ENCODE measurements at regions not wholly inside any gene's neighbourhood (a gene's known extent, or its start where the extent isn't known, plus 50 kb on each side); places are given as distances from the start of the nearest gene placed in this dataset.
A peak's percentile ranks its signal among the peaks of the same experiment; 100 is the strongest.

DNA sequence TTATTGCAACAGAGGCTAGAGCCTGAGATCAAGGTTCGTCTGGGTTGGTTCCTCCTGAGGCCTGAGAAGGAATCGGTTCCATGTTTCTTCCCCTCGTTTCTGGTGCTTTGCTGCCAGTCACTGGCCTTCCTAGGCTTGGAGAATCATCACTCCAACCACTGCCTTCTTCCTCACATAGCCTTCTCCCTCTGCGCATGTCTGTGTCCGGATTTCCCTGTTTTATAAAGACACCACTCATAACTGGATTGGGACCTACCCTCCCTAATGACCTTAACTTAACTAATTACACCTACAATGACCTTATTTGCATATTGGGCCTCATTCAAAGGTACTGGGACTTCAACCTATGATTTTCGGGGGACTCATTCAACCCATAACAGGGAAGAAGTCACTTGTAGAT is 119.8 kb upstream of the CCDC68 start:
- Histone ChIP-seq H3K9me2 (replicated peaks; ENCODE audit: low read length) (no peaks in the 10 kb centered on the region), H3K4me2 (ENCODE audit: low read length) (no peak overlapping the region), H3K9me3 (ENCODE audit: low read length) (no peaks in the 10 kb centered on the region), H3K4me1 (ENCODE audit: insufficient read depth, low read length) (no peaks in the 10 kb centered on the region; the same call in 1 of the 2 replicates), H3F3A (ENCODE audit: low read length, unreplicated experiment) (no peaks in the 10 kb centered on the region), H3K36me3 (ENCODE audit: low read depth, low read length) (no peaks in the 10 kb centered on the region), H3K79me2 (ENCODE audit: low read length) (no peaks in the 10 kb centered on the region), H4K20me1 (ENCODE audit: low read length) (no peaks in the 10 kb centered on the region), H3K9ac (ENCODE audit: low read length) (no peak overlapping the region), H3K4me3 (ENCODE audit: low read length) (no peak overlapping the region), H2AFZ (ENCODE audit: low read length) (no peak overlapping the region), H3K27ac (ENCODE audit: low read length) (no peak overlapping the region), H3K27me3 (ENCODE audit: low read length) (no peaks in the 10 kb centered on the region)
- intact Hi-C loops (cut with micrococcal nuclease), result no loop called here
- ChIA-PET CTCF (no interaction called here), POLR2A (ENCODE audit: unreplicated experiment) (no interaction called here)
- ATAC-seq, result no peak
- DNase-seq, result no peak
- BruUV-seq (replicated peaks), result no TSS peak
- no peak for TF ChIP-seq EZH2 (IDR thresholded peaks at IDR 0.05; ENCODE audit: low read length, unreplicated experiment)
- TF ChIP-seq, protein P1, sequence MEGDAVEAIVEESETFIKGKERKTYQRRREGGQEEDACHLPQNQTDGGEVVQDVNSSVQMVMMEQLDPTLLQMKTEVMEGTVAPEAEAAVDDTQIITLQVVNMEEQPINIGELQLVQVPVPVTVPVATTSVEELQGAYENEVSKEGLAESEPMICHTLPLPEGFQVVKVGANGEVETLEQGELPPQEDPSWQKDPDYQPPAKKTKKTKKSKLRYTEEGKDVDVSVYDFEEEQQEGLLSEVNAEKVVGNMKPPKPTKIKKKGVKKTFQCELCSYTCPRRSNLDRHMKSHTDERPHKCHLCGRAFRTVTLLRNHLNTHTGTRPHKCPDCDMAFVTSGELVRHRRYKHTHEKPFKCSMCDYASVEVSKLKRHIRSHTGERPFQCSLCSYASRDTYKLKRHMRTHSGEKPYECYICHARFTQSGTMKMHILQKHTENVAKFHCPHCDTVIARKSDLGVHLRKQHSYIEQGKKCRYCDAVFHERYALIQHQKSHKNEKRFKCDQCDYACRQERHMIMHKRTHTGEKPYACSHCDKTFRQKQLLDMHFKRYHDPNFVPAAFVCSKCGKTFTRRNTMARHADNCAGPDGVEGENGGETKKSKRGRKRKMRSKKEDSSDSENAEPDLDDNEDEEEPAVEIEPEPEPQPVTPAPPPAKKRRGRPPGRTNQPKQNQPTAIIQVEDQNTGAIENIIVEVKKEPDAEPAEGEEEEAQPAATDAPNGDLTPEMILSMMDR (conservative IDR thresholded peaks at IDR 0.05; ENCODE audit: low read depth, low read length), result no peak
- no peak for TF ChIP-seq EZH2phosphoT487 (IDR thresholded peaks at IDR 0.05; ENCODE audit: borderline replicate concordance, low read length)

DNA sequence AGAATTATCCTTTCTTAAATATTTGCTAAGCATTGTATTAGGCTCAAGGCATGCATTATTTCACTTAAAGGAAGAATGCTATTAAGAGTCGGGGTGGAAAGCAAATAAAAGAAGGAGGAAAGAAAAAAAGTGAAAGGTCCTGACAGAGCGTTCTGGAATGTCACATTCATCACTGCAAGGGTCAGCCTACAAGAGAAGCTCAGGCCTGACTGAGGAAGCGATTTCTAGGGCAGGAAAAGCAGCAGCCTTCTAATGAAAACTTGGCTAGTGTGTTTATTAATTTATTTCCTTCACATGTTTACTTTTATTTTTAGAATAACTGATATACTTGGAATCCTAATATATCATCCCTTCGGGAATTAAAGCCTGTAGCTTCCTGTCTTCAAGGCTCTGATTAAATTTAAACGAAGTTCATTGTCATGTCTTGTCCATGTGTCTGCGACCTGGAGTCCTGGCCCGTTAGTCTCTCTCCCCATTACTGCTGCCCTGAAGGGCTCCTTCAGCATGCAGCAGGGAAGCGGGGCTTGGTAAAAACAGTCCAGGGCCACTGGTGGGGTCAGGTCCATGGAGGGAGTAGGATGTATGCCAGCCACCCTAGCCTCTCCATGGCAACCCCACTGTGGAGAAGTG is 119.2 kb upstream of the CCDC68 start:
- Histone ChIP-seq H3K9ac (ENCODE audit: low read length) (no peak overlapping the region), H3K27me3 (ENCODE audit: low read length) (no peaks in the 10 kb centered on the region), H3K79me2 (ENCODE audit: low read length) (no peaks in the 10 kb centered on the region), H3F3A (ENCODE audit: low read length, unreplicated experiment) (no peaks in the 10 kb centered on the region), H3K4me3 (ENCODE audit: low read length) (no peak overlapping the region), H3K27ac (ENCODE audit: low read length) (no peak overlapping the region), H2AFZ (ENCODE audit: low read length) (no peak overlapping the region), H3K4me2 (ENCODE audit: low read length) (no peak overlapping the region), H3K36me3 (ENCODE audit: low read depth, low read length) (no peaks in the 10 kb centered on the region), H3K4me1 (ENCODE audit: insufficient read depth, low read length) (no peaks in the 10 kb centered on the region; the same call in none of the 2 replicates), H3K9me3 (ENCODE audit: low read length) (no peaks in the 10 kb centered on the region), H4K20me1 (ENCODE audit: low read length) (no peaks in the 10 kb centered on the region), H3K9me2 (replicated peaks; ENCODE audit: low read length) (no peaks in the 10 kb centered on the region)
- ATAC-seq (peak; percentile 97), DNase-seq (peak; percentile 41)
- ChIA-PET POLR2A (ENCODE audit: unreplicated experiment) (no interaction called here), CTCF (no interaction called here)
- intact Hi-C loops (cut with micrococcal nuclease), result no loop called here
- TF ChIP-seq, protein P1 (conservative IDR thresholded peaks at IDR 0.05; ENCODE audit: low read depth, low read length), result no peak
- TF ChIP-seq EZH2 (IDR thresholded peaks at IDR 0.05; ENCODE audit: low read length, unreplicated experiment), result no peak
- TF ChIP-seq EZH2phosphoT487 (IDR thresholded peaks at IDR 0.05; ENCODE audit: borderline replicate concordance, low read length), result no peak
- BruUV-seq (replicated peaks), result no TSS peak

DNA sequence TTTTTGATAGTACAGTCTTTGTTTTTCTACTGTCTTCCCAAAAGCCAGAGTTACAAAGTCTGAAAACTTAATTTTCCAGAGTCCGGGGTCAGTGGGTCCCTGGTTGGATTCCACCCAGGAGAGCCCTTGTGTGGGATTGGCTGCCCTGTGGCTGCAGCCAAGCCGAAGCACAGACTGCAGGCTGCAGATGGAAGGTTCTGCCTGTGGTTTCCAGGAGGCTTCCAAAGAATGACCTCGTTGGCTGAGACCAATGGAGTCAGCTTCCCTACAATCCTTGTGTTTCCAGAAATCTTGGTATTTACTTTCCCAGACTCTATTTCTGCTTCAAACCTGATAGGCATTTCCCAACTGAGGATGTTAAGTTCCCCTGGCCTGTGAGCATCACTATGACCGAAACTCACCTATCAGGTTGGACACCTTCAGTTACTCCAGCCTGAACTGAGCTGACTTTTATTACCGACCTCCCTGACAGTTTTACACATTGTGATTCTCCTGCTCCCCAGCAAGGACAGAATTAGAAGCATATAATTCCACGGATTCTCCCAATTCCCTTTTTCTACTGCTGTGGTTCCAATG is 117.5 kb upstream of the CCDC68 start:
- no peaks in the 10 kb centered on the region for H3K27me3 ChIP-seq (ENCODE audit: low read length)
- no peak overlapping the region for H3K4me3 ChIP-seq (ENCODE audit: low read length)
- BruUV-seq (replicated peaks), result no TSS peak
- ChIA-PET POLR2A (ENCODE audit: unreplicated experiment) (no interaction called here), CTCF (no interaction called here)
- TF ChIP-seq EZH2phosphoT487 (IDR thresholded peaks at IDR 0.05; ENCODE audit: borderline replicate concordance, low read length) (no peak), EZH2 (IDR thresholded peaks at IDR 0.05; ENCODE audit: low read length, unreplicated experiment) (no peak)
- TF ChIP-seq, protein P1 (conservative IDR thresholded peaks at IDR 0.05; ENCODE audit: low read depth, low read length), result no peak
- no peaks in the 10 kb centered on the region for H3K9me2 ChIP-seq (replicated peaks; ENCODE audit: low read length)
- H3K4me2 ChIP-seq (ENCODE audit: low read length), result no peak overlapping the region
- H3F3A ChIP-seq (ENCODE audit: low read length, unreplicated experiment), result no peaks in the 10 kb centered on the region
- H4K20me1 ChIP-seq (ENCODE audit: low read length), result no peaks in the 10 kb centered on the region
- H2AFZ ChIP-seq (ENCODE audit: low read length), result no peak overlapping the region
- intact Hi-C loops (cut with micrococcal nuclease), result no loop called here
- H3K36me3 ChIP-seq (ENCODE audit: low read depth, low read length), result no peaks in the 10 kb centered on the region
- no peaks in the 10 kb centered on the region for H3K9me3 ChIP-seq (ENCODE audit: low read length)
- no peak overlapping the region for H3K9ac ChIP-seq (ENCODE audit: low read length)
- peaks cover 8% of the 10 kb centered on the region for H3K4me1 ChIP-seq (ENCODE audit: insufficient read depth, low read length)
- no peak for ATAC-seq
- DNase-seq, result peak; percentile 31
- H3K27ac ChIP-seq (ENCODE audit: low read length), result no peak overlapping the region
- H3K79me2 ChIP-seq (ENCODE audit: low read length), result no peaks in the 10 kb centered on the region
